HG02610 (cell line): ENCODE measurements at regions not wholly inside any gene's neighbourhood (a gene's known extent, or its start where the extent isn't known, plus 50 kb on each side); places are given as distances from the start of the nearest gene placed in this dataset.
"Not testable (repeated sequence)": the region's sequence is repeated elsewhere in the genome, so short reads cannot be mapped to it uniquely, and the experiment has no call there.

Experiments used
- ATAC-seq: cut with Tn5 transposase; IDR thresholded peaks from one replicate; pipeline ENCODE4 v1.9.1; 2021; ENCODE audit warnings: mild to moderate bottlenecking, moderate library complexity; ENCODE audit not compliant: unreplicated experiment

DNA sequence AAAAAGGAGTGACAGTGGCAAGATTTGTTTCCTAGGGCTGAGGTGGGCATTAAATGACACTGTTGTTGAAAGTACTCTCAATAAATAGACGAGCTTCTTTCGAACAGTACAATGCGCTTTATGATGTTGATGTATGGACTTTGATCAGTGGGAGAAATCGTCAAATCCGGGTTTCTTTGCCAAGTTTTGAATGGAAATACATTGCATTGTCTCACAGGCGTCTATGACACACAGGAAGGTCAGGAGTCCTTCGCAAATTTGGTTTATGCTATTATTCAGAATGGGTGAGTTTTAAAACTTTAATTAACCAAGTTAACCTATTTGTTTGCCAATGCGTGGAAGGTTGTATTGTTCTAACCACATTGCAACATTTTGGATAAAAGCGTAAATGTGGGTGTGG lies 547.3 kb upstream of the SLC35B3 start:
- ATAC-seq, result no peak

DNA sequence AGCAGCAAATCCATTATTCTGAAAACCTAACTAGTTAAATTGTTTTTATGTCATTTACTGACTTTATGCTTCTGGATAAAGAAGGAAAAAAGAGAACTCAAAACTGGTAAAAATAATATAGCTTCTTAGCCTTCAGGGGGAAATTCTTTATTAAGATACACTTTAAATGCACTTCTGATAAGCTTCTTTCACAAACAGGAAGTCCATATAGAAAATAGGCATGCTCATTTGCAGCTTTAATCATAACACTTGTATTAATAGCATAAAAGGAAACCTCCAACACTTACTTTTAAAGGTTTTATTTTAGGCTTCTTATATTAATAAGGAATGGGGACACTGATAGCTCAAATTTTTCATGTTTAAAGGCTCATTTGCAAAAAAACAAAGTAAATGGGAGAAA lies 538.0 kb upstream of the SLC35B3 start:
- no peak for ATAC-seq

DNA sequence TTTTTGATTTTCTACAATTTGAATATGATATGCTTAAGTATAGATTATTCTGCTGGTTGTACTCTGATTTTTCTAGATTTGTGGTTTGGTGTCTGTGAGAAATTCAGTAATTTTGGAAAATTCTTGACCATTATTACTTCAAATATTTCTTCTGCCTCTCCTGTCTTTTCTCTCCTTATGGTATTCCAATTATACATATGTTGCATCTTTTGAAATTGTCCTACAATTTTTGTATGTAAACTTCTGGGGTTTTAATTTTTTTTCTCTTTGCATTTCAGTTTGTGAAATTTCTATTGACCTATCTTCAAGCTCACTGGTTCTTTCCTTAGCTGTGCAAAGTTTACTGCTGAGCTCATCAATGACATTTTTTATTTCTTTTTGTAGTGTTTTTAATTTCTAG lies 534.4 kb upstream of the SLC35B3 start:
- no peak for ATAC-seq

DNA sequence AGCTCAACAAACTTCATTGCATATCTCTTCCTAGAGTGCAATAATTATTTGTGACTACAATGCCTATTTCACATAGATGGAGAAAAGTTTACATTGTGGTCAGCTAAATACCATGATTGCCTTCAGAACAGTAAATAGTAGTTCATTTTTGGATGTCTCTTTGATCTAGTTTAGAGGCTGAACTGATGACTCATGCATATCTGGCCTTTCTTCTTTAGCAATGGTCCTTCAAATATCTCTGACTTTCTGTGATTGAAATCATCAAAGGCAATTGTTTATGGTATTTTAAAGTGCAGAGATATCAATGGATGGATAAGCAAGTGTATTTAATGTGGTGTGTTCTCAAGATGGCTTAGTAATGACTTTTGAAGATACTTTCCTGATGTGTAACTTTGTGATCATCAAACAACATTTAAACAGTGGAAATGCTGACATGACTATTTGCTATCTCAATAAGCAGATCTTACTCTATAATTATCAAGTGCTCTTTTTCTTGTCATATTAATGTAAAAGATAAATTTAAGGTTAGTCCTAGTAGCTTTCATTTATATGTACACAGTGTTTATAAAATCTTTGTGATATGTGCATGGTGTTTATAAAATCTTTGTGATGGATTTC lies 523.7 kb upstream of the SLC35B3 start:
- ATAC-seq, result no peak

DNA sequence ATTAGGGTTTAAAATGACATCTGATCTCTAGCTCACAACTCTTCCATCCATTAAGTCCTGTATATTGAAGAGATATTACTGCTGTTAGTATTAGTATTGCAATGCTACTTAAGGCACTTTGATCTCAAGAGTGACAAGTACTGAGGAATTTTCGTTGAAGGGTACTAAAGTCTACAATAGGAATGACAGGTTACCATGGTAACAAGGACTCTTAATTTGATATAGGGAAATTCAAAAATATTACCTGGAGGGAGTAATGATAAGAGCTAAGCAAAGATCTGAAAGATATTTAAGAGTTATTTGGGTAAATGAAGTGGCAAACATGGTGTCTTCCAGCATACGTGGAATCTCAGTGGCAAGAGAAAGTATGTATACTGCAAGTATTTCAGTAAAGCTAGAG lies 518.0 kb upstream of the SLC35B3 start:
- ATAC-seq, result no peak

DNA sequence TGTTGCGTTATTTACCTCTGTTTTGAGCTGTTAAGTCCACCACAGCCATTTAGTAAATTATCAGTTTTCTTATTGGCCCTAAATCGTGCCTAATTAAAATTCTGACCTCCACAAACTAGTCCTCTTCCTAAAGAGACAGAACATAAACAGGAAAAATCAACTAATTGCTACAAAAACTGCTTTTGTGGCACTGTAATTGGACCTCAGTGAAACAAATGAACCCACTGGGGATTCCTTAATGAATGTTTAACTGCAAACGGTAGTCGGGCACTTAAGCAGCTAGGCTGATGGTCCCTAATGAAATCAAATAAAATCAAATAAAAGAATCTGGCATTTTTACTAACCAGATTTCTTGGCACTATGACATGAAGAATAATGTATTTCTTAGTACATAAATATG lies 513.4 kb upstream of the SLC35B3 start:
- no peak for ATAC-seq

DNA sequence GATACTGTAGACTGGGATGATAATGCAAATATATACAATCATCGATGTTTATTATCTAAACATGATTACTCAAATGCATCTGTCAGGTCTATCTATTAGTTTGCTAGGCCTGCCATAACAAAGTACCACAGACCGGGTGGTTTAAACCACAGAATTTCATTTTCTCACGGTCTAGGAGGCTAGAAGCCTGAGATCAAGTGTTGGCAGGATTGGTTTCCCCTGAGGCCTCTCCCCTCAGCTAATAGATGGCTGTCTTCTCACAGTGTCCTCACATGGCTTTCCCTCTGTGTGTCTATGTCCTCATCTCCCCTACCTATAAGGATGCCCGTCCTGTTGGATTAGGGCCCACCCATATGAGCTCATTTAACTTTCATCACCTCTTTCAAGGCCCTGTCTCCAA lies 512.6 kb upstream of the SLC35B3 start:
- ATAC-seq, result no peak

DNA sequence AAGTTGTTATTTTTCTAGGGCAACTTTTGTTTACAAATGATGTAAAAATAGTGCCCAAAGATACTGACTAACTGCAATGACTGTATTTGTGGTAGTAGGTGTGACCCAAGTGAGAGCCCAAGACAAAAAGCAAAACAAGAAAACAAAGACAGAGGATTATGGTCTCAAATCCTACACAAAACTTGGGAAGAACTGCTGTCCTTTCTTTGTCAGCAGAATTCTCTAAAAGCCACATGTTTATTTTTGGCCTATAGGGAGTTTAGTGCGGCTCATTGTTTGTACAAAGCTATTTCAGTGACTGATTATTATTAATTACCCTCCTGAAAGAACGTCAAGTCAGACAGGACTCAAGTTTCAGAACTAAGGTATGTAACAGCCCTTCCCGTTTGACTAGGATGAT lies 509.2 kb upstream of the SLC35B3 start:
- no peak for ATAC-seq

DNA sequence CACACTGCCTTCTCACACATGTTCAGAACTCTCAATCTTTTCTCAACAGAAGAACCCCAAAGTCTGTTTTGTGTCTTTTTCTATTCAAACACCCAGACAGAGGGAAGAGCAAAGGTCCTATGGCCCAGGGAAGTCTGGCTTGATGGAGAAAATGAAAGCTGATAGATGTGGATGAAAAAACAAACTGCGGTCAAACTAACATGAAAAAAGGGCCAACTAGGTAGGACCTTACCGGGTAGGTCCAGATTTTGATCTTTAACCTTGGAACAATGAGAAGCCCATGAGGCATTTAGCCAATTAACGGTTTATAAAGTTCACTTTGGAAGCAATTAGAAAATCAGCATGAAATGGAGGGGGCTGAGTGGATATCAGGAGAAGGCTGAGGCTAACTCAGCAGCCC lies 507.7 kb upstream of the SLC35B3 start:
- no peak for ATAC-seq

DNA sequence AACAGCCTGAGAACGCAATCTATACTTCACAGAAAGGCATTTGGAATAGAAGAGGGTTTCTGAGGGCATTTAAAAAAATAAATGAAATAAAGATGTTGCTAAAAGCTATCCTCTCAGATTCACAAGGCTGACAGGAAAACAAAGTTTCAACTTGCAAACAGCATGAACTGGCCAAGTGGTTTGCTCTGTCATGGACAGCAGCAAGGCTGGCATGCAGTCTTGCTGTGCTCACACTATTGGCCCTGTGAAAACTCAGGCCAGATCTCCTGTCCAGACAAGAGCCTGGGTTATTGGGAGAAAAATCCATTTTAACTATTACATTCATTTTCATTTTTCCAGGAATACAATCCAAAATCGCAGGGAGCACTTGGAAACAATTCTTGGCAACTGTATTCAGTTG lies 506.2 kb upstream of the SLC35B3 start:
- no peak for ATAC-seq

DNA sequence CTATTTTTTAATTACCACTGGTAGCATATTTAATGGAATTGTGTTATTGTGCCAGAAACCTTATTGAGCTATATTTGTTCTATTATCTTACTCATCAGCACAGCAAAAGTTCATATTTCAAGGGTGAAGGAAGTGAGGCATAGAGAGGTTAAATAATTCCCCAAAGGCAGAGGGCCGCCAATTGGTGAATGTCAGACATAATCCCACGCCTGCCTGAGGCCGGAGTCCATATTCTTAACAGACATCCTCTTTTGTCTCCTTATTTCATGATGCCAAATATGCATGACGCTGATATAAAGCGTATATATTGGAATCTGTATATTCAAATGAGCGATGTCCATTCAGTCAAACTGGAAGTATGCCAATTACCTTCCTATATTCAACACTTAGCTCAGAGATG lies 505.0 kb upstream of the SLC35B3 start:
- no peak for ATAC-seq

DNA sequence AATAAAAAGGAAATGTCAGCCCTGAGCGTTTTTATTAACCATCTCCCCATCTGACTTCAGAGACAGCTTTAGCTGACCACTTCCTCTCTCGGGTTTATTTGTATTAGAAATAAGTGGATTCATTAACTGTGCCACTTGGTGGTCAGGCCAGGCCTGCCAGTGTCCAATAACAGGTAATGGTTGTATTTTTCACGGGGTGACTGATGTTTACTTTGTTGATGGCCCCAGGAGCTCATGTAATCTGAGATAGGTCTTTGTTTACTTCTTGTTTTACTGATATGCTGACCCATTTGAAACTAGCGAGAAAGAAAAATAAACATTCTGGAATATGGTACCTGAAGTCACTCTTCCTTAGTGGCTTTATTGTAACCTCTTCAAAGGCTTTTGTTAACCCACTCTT lies 504.3 kb upstream of the SLC35B3 start:
- no peak for ATAC-seq

DNA sequence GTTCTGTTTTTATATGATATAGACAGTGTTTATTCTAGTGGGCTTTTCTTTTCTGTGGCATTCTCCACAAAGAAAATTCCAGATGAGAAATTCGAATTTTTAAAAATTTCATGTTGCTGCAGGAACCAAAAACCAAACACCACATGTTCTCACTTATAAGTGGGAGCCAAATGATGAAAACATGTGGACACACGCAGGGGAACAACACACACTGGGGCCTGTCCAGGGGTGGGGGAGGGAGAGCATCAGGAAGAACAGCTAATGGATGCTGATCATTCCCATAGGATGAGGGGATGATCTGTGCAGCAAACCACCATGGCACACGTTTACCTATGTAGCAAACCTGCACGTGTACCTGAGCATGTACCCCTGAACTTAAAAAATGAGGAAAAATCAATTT lies 499.0 kb upstream of the SLC35B3 start:
- no peak for ATAC-seq

DNA sequence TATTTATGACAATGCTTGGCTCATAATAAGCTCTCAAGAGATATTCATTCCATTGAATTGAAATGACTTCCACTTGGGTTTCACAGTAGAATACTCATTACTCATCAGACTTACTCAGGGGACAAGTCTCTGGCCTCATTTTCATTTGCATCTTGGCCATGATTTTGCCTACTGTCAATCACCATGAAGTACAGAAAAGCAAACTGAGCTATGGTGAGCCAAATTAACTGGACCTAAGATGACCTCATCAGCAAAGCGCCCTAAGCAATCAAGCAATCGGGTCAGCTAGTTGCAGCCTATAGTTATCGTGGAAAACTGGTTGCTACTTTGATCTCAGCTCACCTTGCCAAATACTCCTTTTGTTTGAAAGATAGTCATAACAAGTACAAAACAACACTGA lies 494.7 kb upstream of the SLC35B3 start:
- no peak for ATAC-seq

DNA sequence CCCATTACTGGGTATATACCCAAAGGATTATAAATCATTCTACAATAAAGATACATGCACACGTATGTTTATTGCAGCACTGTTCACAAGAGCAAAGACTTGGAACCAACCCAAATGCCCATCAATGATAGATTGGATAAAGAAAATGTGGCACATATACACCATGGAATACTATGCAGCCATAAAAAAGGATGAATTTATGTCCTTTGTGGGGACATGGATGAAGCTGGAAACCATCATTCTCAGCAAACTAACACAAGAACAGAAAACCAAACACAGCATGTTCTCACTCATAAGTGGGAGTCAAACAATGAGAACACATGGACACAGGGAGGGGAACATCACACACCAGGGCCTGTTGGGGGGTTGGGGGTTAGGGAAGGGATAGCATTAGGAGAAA lies 484.9 kb upstream of the SLC35B3 start:
- ATAC-seq, result not testable (repeated sequence)

DNA sequence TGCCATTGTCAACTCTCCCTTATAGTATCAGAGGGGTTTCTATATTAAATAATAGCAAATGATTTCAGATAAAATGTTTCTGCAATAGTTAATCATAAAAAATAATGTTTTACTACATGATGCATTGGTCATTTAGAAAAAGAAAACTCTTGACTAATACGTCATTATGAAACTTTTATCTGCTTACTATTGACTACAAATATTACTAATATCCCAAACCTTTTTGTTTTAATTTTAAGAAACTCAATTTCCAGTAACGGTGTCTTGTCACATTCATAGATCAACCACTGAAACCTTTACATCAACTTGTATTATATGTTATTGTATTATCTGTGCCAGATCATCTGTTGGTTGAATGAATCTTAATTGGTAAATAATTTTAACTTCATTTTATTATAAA lies 482.9 kb upstream of the SLC35B3 start:
- no peak for ATAC-seq

DNA sequence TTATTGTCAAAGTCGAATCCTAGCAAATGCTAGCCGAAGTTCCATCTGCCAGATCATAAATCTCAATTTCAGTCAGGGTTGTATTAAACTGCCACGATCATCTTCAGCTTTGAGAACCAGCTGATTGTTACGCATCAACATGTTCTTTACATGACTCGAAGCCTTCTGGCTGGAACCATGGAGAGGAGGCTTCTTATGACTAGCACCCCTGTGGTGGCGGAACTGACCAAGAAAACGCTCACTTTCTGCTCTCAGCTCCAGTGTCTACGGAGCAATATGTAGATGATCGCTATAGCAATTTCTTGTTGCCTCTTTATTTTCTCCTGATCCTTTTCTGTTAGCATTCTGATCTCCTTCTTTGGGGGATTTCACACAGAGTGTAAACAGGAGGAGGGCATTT lies 479.4 kb upstream of the SLC35B3 start:
- no peak for ATAC-seq

DNA sequence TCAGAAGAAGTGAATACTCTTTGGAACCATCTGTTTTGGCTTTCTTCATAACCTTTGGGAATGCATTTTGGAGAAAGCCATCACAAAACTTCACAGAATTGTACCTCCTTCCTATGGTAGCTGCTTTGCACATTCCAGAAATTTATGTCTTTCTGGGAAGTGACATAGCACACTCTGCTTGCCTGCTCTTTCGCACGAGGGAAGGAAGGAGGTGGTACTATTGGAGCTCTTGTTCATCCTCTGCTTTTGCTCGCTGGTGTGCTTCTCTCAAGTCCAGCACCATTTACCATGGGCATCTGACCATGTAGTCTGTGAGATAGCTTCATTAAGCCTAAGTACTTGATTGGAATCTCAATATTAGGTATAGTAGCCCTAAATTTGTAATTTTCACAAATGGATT lies 473.3 kb upstream of the SLC35B3 start:
- no peak for ATAC-seq

DNA sequence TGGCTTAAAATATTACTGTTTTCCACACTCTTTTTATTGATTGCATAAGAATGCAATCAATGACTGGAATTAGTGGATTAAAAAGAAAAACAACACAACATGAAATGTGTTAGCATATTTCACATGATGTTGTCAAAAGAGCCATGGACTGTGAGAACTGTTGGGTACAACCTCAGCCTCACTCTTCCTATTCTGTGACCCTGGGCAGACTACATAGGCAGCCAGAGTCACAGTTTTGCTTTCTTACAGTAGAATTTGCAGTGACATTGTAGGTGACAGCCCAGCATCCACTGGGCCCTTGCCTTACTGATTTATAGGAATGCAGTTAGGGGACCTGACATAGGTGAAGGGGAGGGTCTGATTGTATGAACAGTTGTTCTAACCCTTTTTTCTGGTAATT lies 471.4 kb upstream of the SLC35B3 start:
- no peak for ATAC-seq

DNA sequence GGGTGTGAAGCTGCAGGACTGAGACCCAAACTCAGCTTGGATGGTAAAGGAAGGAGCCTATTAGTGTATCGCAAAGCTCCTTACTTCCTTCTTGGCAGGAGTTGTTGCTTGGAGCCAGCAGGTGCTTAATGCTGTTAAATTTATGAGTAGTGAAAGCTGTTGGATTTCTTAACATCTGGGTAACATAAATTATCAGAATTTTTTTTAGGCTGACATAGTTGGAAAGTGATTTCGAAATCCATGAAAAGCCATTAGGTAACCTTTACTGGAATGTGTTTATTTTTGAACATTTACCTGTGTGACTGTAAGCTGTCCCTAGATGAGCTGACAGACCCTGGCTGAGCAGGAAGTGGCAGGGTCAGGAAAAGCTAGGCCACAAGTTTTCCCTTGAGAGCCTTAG lies 470.4 kb upstream of the SLC35B3 start:
- no peak for ATAC-seq

DNA sequence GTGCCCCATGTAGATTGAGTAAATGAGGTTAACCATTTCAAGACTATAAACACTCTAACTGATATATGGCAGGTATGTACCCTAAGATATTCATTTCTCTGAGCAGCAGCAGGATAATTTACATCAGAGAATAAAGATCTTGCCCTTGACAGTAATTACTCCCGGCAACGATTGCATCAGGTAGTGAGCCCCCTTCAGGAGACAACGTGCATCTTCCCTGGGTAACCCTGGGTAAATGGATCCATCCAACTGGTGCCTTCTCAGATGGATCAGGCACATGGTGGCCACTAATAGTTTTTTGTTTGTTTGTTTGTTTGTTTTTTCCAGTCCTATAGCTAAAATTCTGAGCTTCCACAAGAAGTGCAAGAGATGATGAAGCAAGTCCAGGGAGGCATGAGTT lies 469.4 kb upstream of the SLC35B3 start:
- no peak for ATAC-seq

DNA sequence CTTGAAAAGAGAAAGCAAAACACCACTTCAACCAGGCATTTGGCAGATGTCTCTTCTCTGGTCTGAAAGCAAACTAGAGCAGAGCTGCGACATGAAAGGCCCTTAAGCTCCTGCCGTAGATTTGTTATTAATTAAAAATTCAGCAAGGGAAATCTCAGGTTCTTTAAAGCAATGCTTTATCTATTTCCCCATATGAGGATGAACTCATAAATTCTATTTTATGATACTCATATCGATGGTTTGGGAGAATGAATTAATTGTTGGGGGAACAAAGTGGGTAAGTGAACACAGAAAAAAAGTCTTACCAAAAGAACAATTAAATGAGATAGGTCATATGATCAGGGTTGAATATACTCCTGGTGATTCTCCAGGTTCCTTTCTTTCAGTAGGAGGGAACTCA lies 464.7 kb upstream of the SLC35B3 start:
- ATAC-seq, result no peak

DNA sequence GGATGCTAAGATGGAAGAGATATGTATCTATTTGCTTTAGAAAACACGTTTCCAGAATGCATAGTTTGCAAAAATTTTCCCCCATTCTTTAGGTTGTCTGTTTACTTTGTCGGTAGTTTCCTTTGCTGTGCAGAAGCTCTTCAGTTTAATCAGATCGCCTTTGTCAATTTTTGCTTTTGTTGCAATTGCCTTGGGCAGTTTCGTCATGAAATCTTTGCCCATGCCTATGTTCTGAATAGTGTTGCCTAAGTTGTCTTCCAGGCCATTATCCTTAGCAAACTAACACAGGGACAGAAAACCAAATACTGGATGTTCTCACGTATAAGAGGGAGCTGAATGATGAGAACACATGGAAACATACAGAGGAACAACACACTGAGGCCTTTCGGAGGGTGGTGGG lies 454.2 kb upstream of the SLC35B3 start:
- ATAC-seq, result no peak

DNA sequence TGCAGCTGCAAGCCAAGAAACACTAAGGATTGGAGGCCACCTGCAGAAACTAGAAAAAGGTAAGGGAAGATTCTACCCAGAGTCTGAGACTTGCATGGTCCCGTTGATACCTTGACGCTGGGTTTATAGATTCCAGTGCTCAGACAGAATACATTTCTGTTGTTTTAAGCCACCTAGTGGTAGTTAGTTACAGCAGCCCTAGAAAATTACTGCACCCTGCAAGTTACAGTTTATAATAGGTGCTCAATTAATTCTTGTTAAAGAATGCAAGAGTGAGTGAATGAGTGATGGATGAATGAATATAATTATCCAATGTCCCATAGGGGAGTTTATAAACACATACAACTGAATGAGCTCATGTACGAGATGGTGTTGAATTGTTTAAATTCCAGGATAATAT lies 453.1 kb upstream of the SLC35B3 start:
- no peak for ATAC-seq
